Endothelial cell of umbilical vein (primary cell): ENCODE measurements at regions not wholly inside any gene's neighbourhood (a gene's known extent, or its start where the extent isn't known, plus 50 kb on each side); places are given as distances from the start of the nearest gene placed in this dataset.

Experiments
- EZH2 ChIP-seq: IDR thresholded peaks from 2 replicates; pipeline ENCODE4 v1.6.1; 2012; ENCODE audit warnings: borderline replicate concordance, low read depth, mild to moderate bottlenecking, moderate library complexity, low read length, inconsistent platforms; ENCODE audit not compliant: severe bottlenecking
- GATA2 ChIP-seq: IDR thresholded peaks from 2 replicates; pipeline ENCODE4 v1.7.0; 2011; ENCODE audit warnings: low read depth, mild to moderate bottlenecking, moderate library complexity, mixed read lengths, low read length; ENCODE audit not compliant: insufficient read length, insufficient read depth
- JUN ChIP-seq: IDR thresholded peaks from 2 replicates; pipeline ENCODE4 v1.6.1; 2011; ENCODE audit warnings: borderline replicate concordance, low read depth; ENCODE audit not compliant: insufficient read length, insufficient read depth
- POLR2A ChIP-seq: IDR thresholded peaks from 2 replicates; pipeline ENCODE4 v1.6.1; 2012; ENCODE audit warnings: low read depth, mild to moderate bottlenecking, control low read depth, low read length
- TF ChIP-seq, protein P1 (sequence below), 2 donors: IDR thresholded peaks; 1 replicate in 1 of 2; 2 replicates in 1 of 2; pipeline ENCODE4 v1.5.1; 2011; ENCODE audit warnings: low read length in 2 of 2, mild to moderate bottlenecking in 2 of 2, moderate library complexity in 2 of 2, control low read depth in 1 of 2, inconsistent platforms in 1 of 2, low read depth in 1 of 2; ENCODE audit not compliant: insufficient read depth in 1 of 2; ENCODE audit errors: extremely low read depth in 1 of 2

DNA sequence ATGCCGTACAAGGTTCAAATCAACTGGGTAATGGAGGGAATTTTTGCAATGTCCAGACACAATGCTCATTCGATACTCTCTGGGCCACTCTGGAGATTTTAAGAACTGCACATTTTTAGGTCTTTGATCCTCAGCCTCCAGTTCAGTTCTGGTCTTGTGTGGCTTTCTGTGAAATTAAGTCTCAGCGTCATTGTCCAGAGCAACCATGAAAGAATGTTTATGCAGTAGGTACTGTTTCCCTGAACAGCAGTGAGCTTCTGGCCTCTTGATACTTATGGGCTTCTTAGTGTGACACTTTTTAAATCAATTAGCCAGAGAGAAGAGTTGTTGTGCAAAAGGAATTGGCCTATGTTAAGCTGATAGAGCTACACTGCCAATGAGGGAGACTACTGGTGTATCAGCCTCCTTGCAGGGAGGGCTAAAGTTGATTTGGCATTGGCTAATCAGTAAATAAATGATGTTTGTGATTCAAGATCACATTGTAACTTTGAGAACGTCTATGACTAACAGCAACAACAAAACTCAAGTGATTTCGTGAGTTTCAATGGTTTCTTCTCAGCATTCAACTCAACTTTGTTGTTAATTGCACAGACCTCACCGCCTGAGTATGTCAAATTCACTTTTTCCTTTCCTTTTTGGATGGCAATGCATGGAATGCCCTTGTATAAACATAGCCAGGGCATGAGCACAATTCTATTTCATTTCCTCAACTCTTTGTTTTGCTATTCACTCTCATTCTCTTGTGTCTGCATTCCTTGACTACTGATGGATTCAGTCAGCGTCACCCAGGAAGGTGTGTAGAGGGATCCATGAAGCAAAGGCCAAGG lies 85.1 kb downstream of the GJA1 start:
- TF ChIP-seq, protein P1, sequence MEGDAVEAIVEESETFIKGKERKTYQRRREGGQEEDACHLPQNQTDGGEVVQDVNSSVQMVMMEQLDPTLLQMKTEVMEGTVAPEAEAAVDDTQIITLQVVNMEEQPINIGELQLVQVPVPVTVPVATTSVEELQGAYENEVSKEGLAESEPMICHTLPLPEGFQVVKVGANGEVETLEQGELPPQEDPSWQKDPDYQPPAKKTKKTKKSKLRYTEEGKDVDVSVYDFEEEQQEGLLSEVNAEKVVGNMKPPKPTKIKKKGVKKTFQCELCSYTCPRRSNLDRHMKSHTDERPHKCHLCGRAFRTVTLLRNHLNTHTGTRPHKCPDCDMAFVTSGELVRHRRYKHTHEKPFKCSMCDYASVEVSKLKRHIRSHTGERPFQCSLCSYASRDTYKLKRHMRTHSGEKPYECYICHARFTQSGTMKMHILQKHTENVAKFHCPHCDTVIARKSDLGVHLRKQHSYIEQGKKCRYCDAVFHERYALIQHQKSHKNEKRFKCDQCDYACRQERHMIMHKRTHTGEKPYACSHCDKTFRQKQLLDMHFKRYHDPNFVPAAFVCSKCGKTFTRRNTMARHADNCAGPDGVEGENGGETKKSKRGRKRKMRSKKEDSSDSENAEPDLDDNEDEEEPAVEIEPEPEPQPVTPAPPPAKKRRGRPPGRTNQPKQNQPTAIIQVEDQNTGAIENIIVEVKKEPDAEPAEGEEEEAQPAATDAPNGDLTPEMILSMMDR (IDR thresholded peaks at IDR 0.05; ENCODE audit: extremely low read depth in 1 of 2, insufficient read depth in 1 of 2, low read depth in 1 of 2, low read length in 2 of 2) = no peak
- peak; percentile 59 for TF ChIP-seq POLR2A
- TF ChIP-seq JUN = peak; percentile 100
- TF ChIP-seq GATA2 = peak; percentile 76
- no peak for TF ChIP-seq EZH2
